CD4-positive, alpha-beta T cell treated with Interferon alpha-2 for 1 hour (primary cell): ENCODE measurements at regions not wholly inside any gene's neighbourhood (a gene's known extent, or its start where the extent isn't known, plus 50 kb on each side); places are given as distances from the start of the nearest gene placed in this dataset.
"Not testable (repeated sequence)": the region's sequence is repeated elsewhere in the genome, so short reads cannot be mapped to it uniquely, and the experiment has no call there.

ENCODE experiments used
- DNase-seq, 2 donors: peaks; one replicate each; pipeline ENCODE4 v3.0.0-alpha.2; 2020 to 2022

DNA sequence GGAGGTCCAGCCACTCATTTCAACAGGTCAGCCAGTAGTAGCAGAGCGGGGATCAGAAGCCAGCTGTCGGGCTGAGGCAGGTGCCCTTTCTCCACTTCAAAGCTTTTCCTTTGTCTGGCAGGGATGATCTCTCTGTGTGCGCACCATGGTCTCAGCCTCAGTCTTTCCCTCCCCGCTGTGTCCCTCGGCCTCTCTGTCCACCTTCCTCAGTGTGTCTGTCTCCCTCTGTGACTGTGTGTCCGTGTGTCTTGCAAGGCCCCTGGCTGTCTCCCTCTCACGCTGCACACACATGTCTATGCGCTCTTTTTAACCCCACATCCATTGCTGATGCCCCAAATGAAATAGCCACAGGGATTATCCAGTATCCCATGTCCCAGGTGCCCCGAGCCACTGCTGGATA lies 134.0 kb upstream of the ZNF469 start:
- not testable (repeated sequence) for DNase-seq

- not testable (repeated sequence) for DNase-seq
Observed at GRCh38 chr16:88250381-88250780, 132.4 kb upstream of the ZNF469 start.

GRCh38 chr16:88252057-88252794 lies 130.5 kb upstream of the ZNF469 start:
- not testable (repeated sequence) for DNase-seq

DNA sequence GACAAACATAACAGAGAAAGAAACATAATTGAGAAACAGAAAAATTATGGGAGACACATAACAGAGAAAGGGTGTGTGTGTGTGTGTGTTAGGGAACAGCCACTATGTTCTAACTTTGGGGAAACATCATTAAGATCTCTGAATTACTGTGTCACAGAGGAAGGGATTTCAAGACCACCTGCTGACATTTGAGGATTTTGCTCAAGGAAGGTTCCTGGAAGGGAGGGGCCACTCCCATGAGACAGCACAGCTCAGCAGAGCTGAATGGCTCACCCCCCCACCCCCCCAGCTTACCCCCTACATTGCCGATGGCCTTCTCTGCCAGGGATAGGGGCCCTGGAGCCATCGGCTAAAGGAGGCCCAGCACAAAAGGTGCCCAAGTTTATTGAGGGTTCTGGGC lies 124.6 kb upstream of the ZNF469 start:
- DNase-seq: not testable (repeated sequence)

- not testable (repeated sequence) for DNase-seq
Observed at GRCh38 chr16:88258764-88259525, 123.8 kb upstream of the ZNF469 start.

GRCh38 chr16:88259538-88259937 lies 123.2 kb upstream of the ZNF469 start:
- DNase-seq: not testable (repeated sequence)

DNA sequence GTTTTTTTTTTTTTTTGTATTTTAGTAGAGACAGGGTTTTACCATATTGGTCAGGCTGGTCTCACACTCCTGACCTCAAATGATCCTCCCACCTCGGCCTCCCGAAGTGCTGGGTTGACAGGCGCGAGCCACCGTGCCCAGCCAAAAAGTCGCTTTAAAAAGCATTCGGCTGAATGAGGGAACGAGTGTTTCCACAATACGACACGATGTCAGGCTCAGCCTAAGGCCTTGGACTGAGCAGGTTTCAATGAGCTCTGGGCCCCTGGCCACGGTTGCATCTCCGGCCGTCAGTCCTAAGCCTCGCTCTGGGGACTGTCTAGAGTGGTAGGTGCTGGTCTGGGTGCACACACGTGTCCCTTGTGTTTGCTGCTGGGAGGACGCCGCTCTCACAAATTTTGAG lies 122.6 kb upstream of the ZNF469 start:
- not testable (repeated sequence) for DNase-seq

- DNase-seq: not testable (repeated sequence)
Observed at GRCh38 chr16:88260881-88261665, 121.7 kb upstream of the ZNF469 start.

GRCh38 chr16:88261814-88262605 lies 120.7 kb upstream of the ZNF469 start:
- DNase-seq: not testable (repeated sequence)

- not testable (repeated sequence) for DNase-seq
Observed at GRCh38 chr16:88262858-88263563, 119.7 kb upstream of the ZNF469 start.

- DNase-seq: not testable (repeated sequence)
Observed at GRCh38 chr16:88263681-88264287, 119.0 kb upstream of the ZNF469 start.

GRCh38 chr16:88264641-88265285 lies 118.0 kb upstream of the ZNF469 start:
- DNase-seq: peak; percentile 39 to 83

GRCh38 chr16:88265286-88265938 lies 117.3 kb upstream of the ZNF469 start:
- DNase-seq: peak; percentile 28 to 38

- not testable (repeated sequence) for DNase-seq
Observed at GRCh38 chr16:88266036-88266435, 116.7 kb upstream of the ZNF469 start.

- not testable (repeated sequence) for DNase-seq
Observed at GRCh38 chr16:88266935-88267551, 115.7 kb upstream of the ZNF469 start.

- DNase-seq: not testable (repeated sequence)
Observed at GRCh38 chr16:88268186-88268970, 114.4 kb upstream of the ZNF469 start.

DNA sequence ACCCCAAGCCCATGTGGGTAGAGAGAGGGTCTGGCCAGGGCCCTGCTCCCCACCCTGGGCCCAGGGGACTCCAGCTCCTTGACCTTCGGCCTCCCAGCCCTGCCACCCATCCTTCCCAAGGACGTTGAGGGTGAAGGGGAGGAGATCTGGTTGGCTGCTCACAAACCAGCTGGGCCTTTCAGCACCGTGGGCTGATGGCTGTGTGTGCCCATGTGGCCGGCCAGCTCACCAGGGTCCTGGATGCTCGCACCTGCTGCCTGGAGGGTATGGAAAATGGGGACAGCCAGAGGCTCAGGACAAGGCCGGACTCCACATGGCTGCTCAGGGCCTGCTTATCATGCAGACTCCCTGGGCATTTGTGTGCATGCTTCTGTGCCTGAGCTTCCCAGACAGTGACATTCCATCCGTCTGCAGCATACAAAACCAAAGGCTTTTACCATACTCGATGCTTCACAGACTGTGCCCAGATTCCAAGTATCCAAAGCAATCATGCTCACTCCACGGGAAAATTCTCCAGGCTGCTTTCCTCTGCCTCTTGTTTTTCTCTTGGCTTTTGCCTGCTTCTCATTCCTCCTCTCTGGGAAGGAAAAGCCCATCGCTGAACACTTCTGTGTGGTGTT lies 112.5 kb upstream of the ZNF469 start:
- DNase-seq: not testable (repeated sequence)

GRCh38 chr16:88271296-88271695 lies 111.5 kb upstream of the ZNF469 start:
- not testable (repeated sequence) for DNase-seq
